ENCODE measurements at regions not wholly inside any gene's neighbourhood (a gene's known extent, or its start where the extent isn't known, plus 50 kb on each side); places are given as distances from the start of the nearest gene placed in this dataset.

DNA sequence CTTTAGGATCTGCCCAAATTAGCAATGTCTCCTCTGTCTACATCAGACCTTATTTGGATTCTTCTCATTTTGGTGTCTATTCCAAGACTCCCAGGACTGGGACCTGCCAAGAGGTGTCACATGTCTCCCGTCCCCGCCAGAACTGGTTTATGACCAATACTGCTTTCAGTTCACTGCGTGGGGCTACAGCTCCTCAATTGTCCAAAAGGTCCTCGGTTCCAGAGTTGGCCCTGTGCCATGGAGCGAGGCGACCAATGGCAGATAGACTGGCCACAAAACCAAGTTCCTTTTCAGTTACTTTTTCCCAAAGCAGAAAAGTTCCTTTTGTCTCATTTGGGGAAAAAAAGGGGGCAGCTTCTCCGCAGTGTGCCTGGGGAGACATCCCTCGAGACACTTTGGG lies 144.1 kb upstream of the ZNF236 start:
- TF ChIP-seq, protein P1, sequence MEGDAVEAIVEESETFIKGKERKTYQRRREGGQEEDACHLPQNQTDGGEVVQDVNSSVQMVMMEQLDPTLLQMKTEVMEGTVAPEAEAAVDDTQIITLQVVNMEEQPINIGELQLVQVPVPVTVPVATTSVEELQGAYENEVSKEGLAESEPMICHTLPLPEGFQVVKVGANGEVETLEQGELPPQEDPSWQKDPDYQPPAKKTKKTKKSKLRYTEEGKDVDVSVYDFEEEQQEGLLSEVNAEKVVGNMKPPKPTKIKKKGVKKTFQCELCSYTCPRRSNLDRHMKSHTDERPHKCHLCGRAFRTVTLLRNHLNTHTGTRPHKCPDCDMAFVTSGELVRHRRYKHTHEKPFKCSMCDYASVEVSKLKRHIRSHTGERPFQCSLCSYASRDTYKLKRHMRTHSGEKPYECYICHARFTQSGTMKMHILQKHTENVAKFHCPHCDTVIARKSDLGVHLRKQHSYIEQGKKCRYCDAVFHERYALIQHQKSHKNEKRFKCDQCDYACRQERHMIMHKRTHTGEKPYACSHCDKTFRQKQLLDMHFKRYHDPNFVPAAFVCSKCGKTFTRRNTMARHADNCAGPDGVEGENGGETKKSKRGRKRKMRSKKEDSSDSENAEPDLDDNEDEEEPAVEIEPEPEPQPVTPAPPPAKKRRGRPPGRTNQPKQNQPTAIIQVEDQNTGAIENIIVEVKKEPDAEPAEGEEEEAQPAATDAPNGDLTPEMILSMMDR (IDR thresholded peaks at IDR 0.05; ENCODE audit: borderline replicate concordance, extremely low read depth, low read length, poor library complexity, severe bottlenecking): no peak
- TF ChIP-seq EZH2 (IDR thresholded peaks at IDR 0.05; ENCODE audit: borderline replicate concordance, low read depth, low read length, severe bottlenecking): no peak

Measured in DND-41 (cell line).